Endothelial cell of umbilical vein (primary cell): ENCODE measurements at regions not wholly inside any gene's neighbourhood (a gene's known extent, or its start where the extent isn't known, plus 50 kb on each side); places are given as distances from the start of the nearest gene placed in this dataset.
"Not testable (repeated sequence)": the region's sequence is repeated elsewhere in the genome, so short reads cannot be mapped to it uniquely, and the experiment has no call there.

ENCODE experiments used
- BruUV-seq: library from RNA; stranded (reverse); fragments of 400-500 nt; replicated peaks from 2 replicates; lab custom pipeline; 2021; lab: Mats Ljungman, UMichigan
- CTCF ChIA-PET: fragments of 300-600, 350-600 bp; sonication (Branson Sonifier 250); formaldehyde crosslinking; loops from one replicate; lab custom pipeline; 2021; ENCODE audit warnings: antibody characterized with exemption, inconsistent platforms; lab: Charles Lee
- POLR2A ChIA-PET: fragments of 300-600, 350-600 bp; sonication (Branson Sonifier 250); formaldehyde crosslinking; loops from one replicate; lab custom pipeline; 2021; ENCODE audit warnings: antibody characterized with exemption, inconsistent platforms; lab: Charles Lee
- DNase-seq: peaks from one replicate; pipeline ENCODE4 v3.0.0-alpha.2; 2011; ENCODE audit warnings: low read depth, low spot score
- FAIRE-seq: peaks from 2 replicates; lab custom pipeline; 2011; peaks lifted over from hg19 to GRCh38; lab: Jason Lieb, UNC
- H2AFZ ChIP-seq: 2 replicates; pipeline ENCODE4 v1.6.0; 2012; ENCODE audit warnings: low read depth, low read length, control low read depth, inconsistent platforms
- H3K27ac ChIP-seq: 2 replicates; pipeline ENCODE4 v1.5.1; 2011; ENCODE audit warnings: low read depth, mild to moderate bottlenecking, control low read depth, low read length, moderate library complexity; ENCODE audit not compliant: insufficient read depth
- H3K27me3 ChIP-seq, 2 experiments: 2 replicates each; pipeline versions ENCODE4 v1.6.0 to v1.6.1; 2011; ENCODE audit warnings: low read length in 2 of 2, mixed read lengths in 1 of 2; ENCODE audit not compliant: control insufficient read depth in 2 of 2, insufficient read depth in 2 of 2
- H3K36me3 ChIP-seq, 2 experiments: 2 replicates in 1 of 2; 3 replicates in 1 of 2; pipeline ENCODE4 v1.5.1; 2011; ENCODE audit warnings: low read length in 2 of 2, mild to moderate bottlenecking in 1 of 2, moderate library complexity in 1 of 2; ENCODE audit not compliant: control insufficient read depth in 2 of 2, insufficient read depth in 2 of 2; ENCODE audit errors: extremely low read depth in 1 of 2
- H3K4me1 ChIP-seq: 3 replicates; pipeline ENCODE4 v1.5.1; 2011; ENCODE audit warnings: mild to moderate bottlenecking, low read length; ENCODE audit not compliant: control insufficient read depth, insufficient read depth; ENCODE audit errors: extremely low read depth
- H3K4me2 ChIP-seq: 2 replicates; pipeline ENCODE4 v1.6.1; 2011; ENCODE audit warnings: low read length, control low read depth, mixed read lengths; ENCODE audit not compliant: insufficient read depth
- H3K4me3 ChIP-seq, 3 experiments: fragments of 200-600 bp in 1 of 3; sonication (generic), shearing (Covaris generic) in 1 of 3; replicated peaks in 1 of 3; 2 replicates each; pipeline ENCODE4 v1.5.1; 2011 to 2016; ENCODE audit warnings: control low read depth in 3 of 3, low read length in 3 of 3, mild to moderate bottlenecking in 2 of 3, inconsistent platforms in 1 of 3, low read depth in 1 of 3, moderate library complexity in 1 of 3; ENCODE audit not compliant: insufficient read depth in 1 of 3
- H3K79me2 ChIP-seq: 2 replicates; pipeline ENCODE4 v1.6.0; 2012; ENCODE audit warnings: low read length, inconsistent platforms; ENCODE audit not compliant: control insufficient read depth, insufficient read depth
- H3K9ac ChIP-seq: replicated peaks from 2 replicates; pipeline ENCODE3; 2011; ENCODE audit warnings: low read length, control low read depth; ENCODE audit not compliant: insufficient read depth; ENCODE audit errors: extremely low read depth
- H3K9me1 ChIP-seq: replicated peaks from 3 replicates; pipeline ENCODE4 v1.6.0; 2011; ENCODE audit warnings: mild to moderate bottlenecking, low read length; ENCODE audit not compliant: control insufficient read depth, insufficient read depth; ENCODE audit errors: extremely low read depth
- H3K9me3 ChIP-seq: replicated peaks from 2 replicates; pipeline ENCODE4 v1.5.1; 2012; ENCODE audit warnings: low read length, inconsistent platforms; ENCODE audit not compliant: control insufficient read depth, insufficient read depth
- H4K20me1 ChIP-seq: replicated peaks from 2 replicates; pipeline ENCODE3; 2011; ENCODE audit warnings: mild to moderate bottlenecking, low read length; ENCODE audit not compliant: control insufficient read depth, insufficient read depth; ENCODE audit errors: extremely low read depth
- EZH2 ChIP-seq: IDR thresholded peaks from 2 replicates; pipeline ENCODE4 v1.6.1; 2012; ENCODE audit warnings: borderline replicate concordance, low read depth, mild to moderate bottlenecking, moderate library complexity, low read length, inconsistent platforms; ENCODE audit not compliant: severe bottlenecking
- FOS ChIP-seq: IDR thresholded peaks from 2 replicates; pipeline ENCODE4 v1.6.1; 2011; ENCODE audit warnings: mild to moderate bottlenecking, low read length, moderate library complexity, borderline replicate concordance; ENCODE audit not compliant: insufficient read depth
- GATA2 ChIP-seq: IDR thresholded peaks from 2 replicates; pipeline ENCODE4 v1.7.0; 2011; ENCODE audit warnings: low read depth, mild to moderate bottlenecking, moderate library complexity, mixed read lengths, low read length; ENCODE audit not compliant: insufficient read length, insufficient read depth
- JUN ChIP-seq: IDR thresholded peaks from 2 replicates; pipeline ENCODE4 v1.6.1; 2011; ENCODE audit warnings: borderline replicate concordance, low read depth; ENCODE audit not compliant: insufficient read length, insufficient read depth
- MYC ChIP-seq: IDR thresholded peaks from one replicate; pipeline ENCODE4 v1.6.1; 2011; ENCODE audit warnings: mild to moderate bottlenecking, low read depth, low read length
- POLR2A ChIP-seq: IDR thresholded peaks from 2 replicates; pipeline ENCODE4 v1.6.1; 2012; ENCODE audit warnings: low read depth, mild to moderate bottlenecking, control low read depth, low read length
- POLR2AphosphoS5 ChIP-seq: IDR thresholded peaks from 2 replicates; pipeline ENCODE4 v1.6.1; 2012; ENCODE audit warnings: low read depth, mild to moderate bottlenecking, control low read depth, low read length, moderate library complexity; ENCODE audit not compliant: insufficient read depth
- dilution Hi-C: fragments of 300-500 bp; cut with MboI; formaldehyde crosslinking; loops from one replicate; pipeline ENCODE4 v1.15.0; 2019; ENCODE audit warnings: low sequenced_read_pairs; ENCODE audit not compliant: extremely low pct_ligation_motif_present
- intact Hi-C: fragments of 100-400 bp; cut with micrococcal nuclease; formaldehyde crosslinking; loops from one replicate; pipeline ENCODE4 v1.10.0; 2022
- TF ChIP-seq, protein P1 (sequence below): IDR thresholded peaks from 2 replicates; pipeline ENCODE4 v1.6.1; 2011; ENCODE audit not compliant: insufficient read depth, insufficient read length
- TF ChIP-seq, protein P2 (sequence below), 2 donors: IDR thresholded peaks; 1 replicate in 1 of 2; 2 replicates in 1 of 2; pipeline ENCODE4 v1.5.1; 2011; ENCODE audit warnings: low read length in 2 of 2, mild to moderate bottlenecking in 2 of 2, moderate library complexity in 2 of 2, control low read depth in 1 of 2, inconsistent platforms in 1 of 2, low read depth in 1 of 2; ENCODE audit not compliant: insufficient read depth in 1 of 2; ENCODE audit errors: extremely low read depth in 1 of 2

GRCh38 chr20:5662769-5663168 is 52.0 kb upstream of the GPCPD1 start:
- H3K27ac ChIP-seq: no peak overlapping the region
- H3K4me1 ChIP-seq: peaks cover 11% of the 10 kb centered on the region
- H3K27me3 ChIP-seq: no peaks in the 10 kb centered on the region
- no peak overlapping the region for H3K9ac ChIP-seq
- no peaks in the 10 kb centered on the region for H3K9me3 ChIP-seq
- no peaks in the 10 kb centered on the region for H3K79me2 ChIP-seq
- intact Hi-C loops: no loop called here
- ChIA-PET POLR2A (no interaction called here), CTCF (interaction anchor here (0.8 to 1.7 kb wide), 4 partner anchors 19 to 125 kb away, joined by 3 to 4 read pairs (median 3); no protein-coding TSS in a partner anchor)
- FAIRE-seq (no peak), DNase-seq (no peak)
- no peak overlapping the region for H2AFZ ChIP-seq
- TF ChIP-seq GATA2 (no peak), POLR2A (no peak), POLR2AphosphoS5 (no peak), MYC (no peak), JUN (no peak), EZH2 (no peak), FOS (no peak)
- TF ChIP-seq, protein P1, sequence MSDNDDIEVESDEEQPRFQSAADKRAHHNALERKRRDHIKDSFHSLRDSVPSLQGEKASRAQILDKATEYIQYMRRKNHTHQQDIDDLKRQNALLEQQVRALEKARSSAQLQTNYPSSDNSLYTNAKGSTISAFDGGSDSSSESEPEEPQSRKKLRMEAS: no peak
- TF ChIP-seq, protein P2, sequence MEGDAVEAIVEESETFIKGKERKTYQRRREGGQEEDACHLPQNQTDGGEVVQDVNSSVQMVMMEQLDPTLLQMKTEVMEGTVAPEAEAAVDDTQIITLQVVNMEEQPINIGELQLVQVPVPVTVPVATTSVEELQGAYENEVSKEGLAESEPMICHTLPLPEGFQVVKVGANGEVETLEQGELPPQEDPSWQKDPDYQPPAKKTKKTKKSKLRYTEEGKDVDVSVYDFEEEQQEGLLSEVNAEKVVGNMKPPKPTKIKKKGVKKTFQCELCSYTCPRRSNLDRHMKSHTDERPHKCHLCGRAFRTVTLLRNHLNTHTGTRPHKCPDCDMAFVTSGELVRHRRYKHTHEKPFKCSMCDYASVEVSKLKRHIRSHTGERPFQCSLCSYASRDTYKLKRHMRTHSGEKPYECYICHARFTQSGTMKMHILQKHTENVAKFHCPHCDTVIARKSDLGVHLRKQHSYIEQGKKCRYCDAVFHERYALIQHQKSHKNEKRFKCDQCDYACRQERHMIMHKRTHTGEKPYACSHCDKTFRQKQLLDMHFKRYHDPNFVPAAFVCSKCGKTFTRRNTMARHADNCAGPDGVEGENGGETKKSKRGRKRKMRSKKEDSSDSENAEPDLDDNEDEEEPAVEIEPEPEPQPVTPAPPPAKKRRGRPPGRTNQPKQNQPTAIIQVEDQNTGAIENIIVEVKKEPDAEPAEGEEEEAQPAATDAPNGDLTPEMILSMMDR (IDR thresholded peaks at IDR 0.05; ENCODE audit: extremely low read depth in 1 of 2, insufficient read depth in 1 of 2, low read depth in 1 of 2, low read length in 2 of 2): no peak
- H3K4me3 ChIP-seq: no peak overlapping the region
- H4K20me1 ChIP-seq: no peaks in the 10 kb centered on the region
- H3K36me3 ChIP-seq: no peaks in the 10 kb centered on the region
- BruUV-seq: no TSS peak
- no peak overlapping the region for H3K4me2 ChIP-seq
- dilution Hi-C loops: no loop called here
- no peaks in the 10 kb centered on the region for H3K9me1 ChIP-seq

GRCh38 chr20:5660756-5661155 is 50.0 kb upstream of the GPCPD1 start:
- DNase-seq, H3K9ac ChIP-seq, H3K4me3 ChIP-seq, H3K9me1 ChIP-seq, H3K27me3 ChIP-seq, H3K27ac ChIP-seq, dilution Hi-C loops, H4K20me1 ChIP-seq, BruUV-seq, H3K79me2 ChIP-seq, H3K4me2 ChIP-seq, intact Hi-C loops, H3K9me3 ChIP-seq, FAIRE-seq, H3K36me3 ChIP-seq, H2AFZ ChIP-seq, POLR2A ChIA-PET: not testable (repeated sequence)
- peaks cover 23% of the 10 kb centered on the region for H3K4me1 ChIP-seq
- CTCF ChIA-PET: interaction anchor here (1.7 kb wide), 1 partner anchor 8 kb away, joined by 4 read pairs; no protein-coding TSS in a partner anchor
